GM04504 (cell line): ENCODE measurements at regions not wholly inside any gene's neighbourhood (a gene's known extent, or its start where the extent isn't known, plus 50 kb on each side); places are given as distances from the start of the nearest gene placed in this dataset.

Experiments used
- DNase-seq: peaks from one replicate; pipeline ENCODE4 v3.0.0-alpha.2; 2012; ENCODE audit warnings: low read depth

- DNase-seq, result no peak
Measured at GRCh38 chr2:217160103-217160743, 300.4 kb upstream of the TNP1 start.

DNA sequence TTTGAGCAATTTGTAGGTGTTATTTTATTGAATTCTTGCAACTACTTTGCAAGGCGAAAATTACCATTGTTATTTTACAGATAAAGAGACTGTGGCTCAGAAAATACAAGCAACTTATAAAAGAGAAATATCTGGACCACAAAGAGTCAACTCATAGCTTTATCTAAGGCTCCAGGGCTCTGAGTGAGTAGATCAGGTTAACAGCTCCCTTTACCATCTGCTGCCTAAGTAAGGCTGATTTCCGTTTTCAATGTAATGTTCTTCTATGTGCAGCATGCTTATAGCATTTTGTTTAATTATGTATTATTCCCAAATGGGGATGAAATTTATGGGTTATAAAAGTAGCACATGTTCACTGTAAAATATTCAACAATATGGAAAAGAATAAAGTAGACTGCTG, 299.1 kb upstream of the TNP1 start:
- DNase-seq, result no peak

DNA sequence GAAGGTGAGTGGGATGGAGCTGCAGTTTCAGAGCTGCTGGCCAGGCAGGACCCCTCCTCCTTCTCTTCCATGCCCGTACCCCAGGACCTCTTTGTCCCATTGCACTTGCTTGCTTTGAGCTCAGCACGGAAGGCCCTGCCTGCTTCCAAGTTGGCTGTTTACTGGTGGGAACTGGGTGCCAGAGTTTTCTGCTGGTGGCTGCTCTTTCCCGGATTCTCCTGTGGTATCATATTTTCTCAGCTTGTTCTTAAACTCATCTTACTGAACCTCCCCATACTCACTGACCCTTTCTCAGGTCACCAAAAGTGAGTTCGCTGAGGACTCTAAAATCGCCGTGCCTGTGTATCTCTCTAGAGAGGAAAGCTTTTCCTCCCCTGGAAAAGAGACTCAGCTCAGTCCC, 297.7 kb upstream of the TNP1 start:
- DNase-seq, result no peak

- DNase-seq, result no peak
Measured at GRCh38 chr2:217156801-217157200, 296.9 kb upstream of the TNP1 start.

- no peak for DNase-seq
Measured at GRCh38 chr2:217154923-217155322, 295.1 kb upstream of the TNP1 start.

- no peak for DNase-seq
Measured at GRCh38 chr2:217153510-217153909, 293.6 kb upstream of the TNP1 start.

- DNase-seq, result no peak
Measured at GRCh38 chr2:217152831-217153230, 293.0 kb upstream of the TNP1 start.

GRCh38 chr2:217151509-217152206, 291.8 kb upstream of the TNP1 start:
- DNase-seq, result no peak

DNA sequence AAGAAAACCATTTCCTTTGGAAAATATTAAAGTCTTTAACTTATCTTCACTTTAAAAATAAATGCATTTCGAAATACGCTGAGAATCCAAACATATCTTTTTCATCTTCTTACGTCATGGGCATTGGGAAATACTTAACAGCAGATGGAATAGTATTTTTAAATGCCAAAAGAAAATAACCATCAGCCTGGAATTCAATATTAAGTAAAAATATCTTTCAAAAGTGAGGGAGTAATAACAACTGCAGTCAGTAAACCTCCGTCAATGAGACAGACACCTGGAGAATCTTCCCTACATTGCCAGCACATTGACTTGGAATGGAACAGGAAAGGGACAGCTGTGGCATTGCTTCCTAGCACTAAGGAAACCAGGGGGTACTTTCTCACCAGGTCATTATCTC, 290.4 kb upstream of the TNP1 start:
- peak; percentile 4 for DNase-seq

- DNase-seq, result no peak
Measured at GRCh38 chr2:217149087-217149660, 289.3 kb upstream of the TNP1 start.

DNA sequence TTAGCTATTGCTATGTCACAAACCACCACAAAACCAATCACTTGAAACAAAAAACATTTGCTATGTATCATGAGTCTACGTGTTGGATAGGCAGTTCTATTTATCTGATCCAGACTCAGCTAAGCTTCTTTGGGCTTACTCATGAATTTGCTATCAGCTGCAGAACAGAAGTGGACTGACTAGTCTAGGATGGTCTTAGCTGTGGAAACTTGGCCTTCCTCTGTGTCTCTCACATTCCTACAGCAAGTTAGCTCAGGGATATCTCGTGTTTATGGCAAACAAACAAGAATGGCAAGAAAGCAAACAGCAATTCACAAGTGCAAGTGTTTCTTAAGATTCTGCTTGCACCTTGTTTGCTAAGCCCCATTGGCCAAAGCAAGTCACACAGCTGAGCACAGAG, 288.0 kb upstream of the TNP1 start:
- no peak for DNase-seq

DNA sequence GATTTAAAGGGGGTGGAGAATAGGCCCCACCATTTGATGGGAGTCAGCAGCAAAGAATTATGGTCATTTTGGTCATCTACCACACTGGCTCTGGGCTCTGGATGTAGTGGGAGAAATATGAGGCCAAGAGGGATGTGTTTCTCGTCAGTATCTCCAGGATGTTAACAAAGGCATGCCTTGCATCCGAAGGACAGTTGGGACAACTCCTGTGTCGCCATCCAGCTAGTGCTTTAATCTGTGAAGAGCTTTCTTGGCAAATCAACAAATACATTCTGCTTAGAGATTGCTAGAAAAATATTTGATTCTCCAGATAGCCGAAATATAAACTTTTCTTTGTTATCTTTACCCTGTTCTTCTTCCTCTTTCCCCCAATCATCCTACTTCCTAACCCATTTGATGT, 287.1 kb upstream of the TNP1 start:
- no peak for DNase-seq

- peak; percentile 9 for DNase-seq
Measured at GRCh38 chr2:217142649-217143266, 282.9 kb upstream of the TNP1 start.

- DNase-seq, result no peak
Measured at GRCh38 chr2:217138284-217138683, 278.4 kb upstream of the TNP1 start.

DNA sequence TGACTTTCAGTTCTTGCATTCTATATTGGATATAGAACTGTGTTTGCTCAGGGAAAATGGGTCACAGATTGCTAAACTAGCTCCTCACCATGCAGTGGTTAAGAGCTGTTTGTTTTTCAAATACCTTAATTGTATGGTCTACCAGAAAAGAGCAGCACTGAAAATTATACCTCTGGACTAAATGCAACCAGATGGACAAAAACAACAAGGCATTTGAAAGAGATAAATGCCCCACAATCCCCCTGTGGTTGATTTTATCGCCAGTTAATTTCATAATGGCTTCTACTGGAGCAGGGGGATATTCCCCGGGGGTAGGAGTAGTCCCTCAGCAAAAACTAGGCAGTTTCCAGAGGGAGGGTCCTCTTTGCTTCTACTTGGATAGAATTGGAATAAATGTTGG, 267.9 kb upstream of the TNP1 start:
- no peak for DNase-seq

GRCh38 chr2:217125014-217125413, 265.1 kb upstream of the TNP1 start:
- DNase-seq, result no peak

GRCh38 chr2:217124050-217124449, 264.2 kb upstream of the TNP1 start:
- DNase-seq, result no peak

- no peak for DNase-seq
Measured at GRCh38 chr2:217121565-217121964, 261.7 kb upstream of the TNP1 start.

- no peak for DNase-seq
Measured at GRCh38 chr2:217120429-217120828, 260.6 kb upstream of the TNP1 start.

- no peak for DNase-seq
Measured at GRCh38 chr2:217118559-217119284, 258.9 kb upstream of the TNP1 start.

DNA sequence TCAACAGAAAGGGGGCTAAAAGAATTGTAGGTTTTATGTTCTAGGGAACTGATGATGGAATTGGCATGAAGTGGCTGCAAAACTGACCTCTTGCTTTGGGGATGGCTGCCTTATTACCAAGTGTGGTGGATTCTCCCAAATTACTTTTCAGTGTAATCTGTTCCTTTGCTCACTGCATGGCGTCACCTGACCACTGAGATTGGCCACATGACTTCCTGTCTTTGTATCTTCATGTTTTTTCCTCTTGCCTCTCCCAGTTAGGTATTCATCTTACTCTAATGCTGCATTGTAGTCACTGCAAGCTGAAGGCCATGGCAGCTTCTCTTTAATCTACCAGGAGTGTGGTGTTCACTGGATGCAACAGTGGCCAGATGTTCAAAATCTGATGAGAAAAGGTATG, 257.7 kb upstream of the TNP1 start:
- no peak for DNase-seq

DNA sequence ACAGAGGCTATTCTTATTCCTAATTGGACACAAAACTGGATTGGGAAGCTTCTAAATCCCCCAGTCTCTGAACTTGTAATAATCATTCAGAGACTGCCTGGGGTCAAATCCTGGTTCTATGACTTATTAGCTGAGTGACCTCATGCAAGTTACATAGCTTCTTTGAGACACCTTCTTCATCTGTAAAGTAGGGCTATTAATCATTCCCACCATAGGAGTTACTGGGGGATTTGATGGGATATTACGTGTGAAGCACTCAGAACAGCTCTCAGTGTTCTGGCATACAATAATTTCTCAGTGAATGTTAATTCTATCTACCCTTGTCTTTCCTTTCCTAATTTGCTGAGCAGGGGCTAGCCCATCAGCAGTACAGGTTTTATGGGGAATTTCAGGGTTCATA, 256.7 kb upstream of the TNP1 start:
- no peak for DNase-seq

- DNase-seq, result no peak
Measured at GRCh38 chr2:217114117-217114516, 254.3 kb upstream of the TNP1 start.
